CD14-positive monocyte (primary cell): ENCODE measurements at regions not wholly inside any gene's neighbourhood (a gene's known extent, or its start where the extent isn't known, plus 50 kb on each side); places are given as distances from the start of the nearest gene placed in this dataset.

ENCODE experiments used
- DNase-seq, 3 donors: peaks; one replicate each; pipeline ENCODE4 v3.0.0-alpha.2; 2011 to 2022
- H2AFZ ChIP-seq: 2 replicates; pipeline ENCODE4 v1.6.0; 2012; ENCODE audit warnings: mild to moderate bottlenecking, low read depth, low read length, inconsistent platforms; ENCODE audit not compliant: insufficient read depth, poor library complexity, severe bottlenecking
- H3K27ac ChIP-seq, 2 donors: 1 replicate in 1 of 2; 2 replicates in 1 of 2; pipeline ENCODE4 v1.5.1; 2012 to 2013; ENCODE audit warnings: low read length in 2 of 2, control low read depth in 1 of 2, inconsistent platforms in 1 of 2, low read depth in 1 of 2, mild to moderate bottlenecking in 1 of 2
- H3K27me3 ChIP-seq, 2 donors: one replicate each; pipeline versions ENCODE4 v1.6.0 to v1.6.1; 2011 to 2013; ENCODE audit warnings: low read length in 2 of 2; ENCODE audit not compliant: control insufficient read depth in 2 of 2, insufficient read depth in 2 of 2
- H3K36me3 ChIP-seq, 2 donors: replicated peaks in 1 of 2; 1 replicate in 1 of 2; 2 replicates in 1 of 2; pipeline versions ENCODE4 v1.5.1 to v1.6.1; 2012 to 2013; ENCODE audit warnings: low read length in 2 of 2, control low read depth in 1 of 2, inconsistent platforms in 1 of 2, mild to moderate bottlenecking in 1 of 2; ENCODE audit not compliant: insufficient read depth in 2 of 2, control insufficient read depth in 1 of 2
- H3K4me1 ChIP-seq, 2 donors: 1 replicate in 1 of 2; 2 replicates in 1 of 2; pipeline versions ENCODE4 v1.5.1 to v1.6.1; 2012 to 2013; ENCODE audit warnings: low read length in 2 of 2, control low read depth in 1 of 2, inconsistent platforms in 1 of 2, mild to moderate bottlenecking in 1 of 2, moderate library complexity in 1 of 2; ENCODE audit not compliant: insufficient read depth in 2 of 2, control insufficient read depth in 1 of 2
- H3K4me2 ChIP-seq: replicated peaks from 2 replicates; pipeline ENCODE3; 2012; ENCODE audit warnings: low read length, moderate library complexity, mild to moderate bottlenecking; ENCODE audit not compliant: poor library complexity, severe bottlenecking; ENCODE audit errors: extremely low read depth
- H3K4me3 ChIP-seq, 3 experiments: fragments of 200-600 bp in 1 of 3; sonication (generic) in 1 of 3; replicated peaks in 1 of 3; 1 replicate in 2 of 3; 2 replicates in 1 of 3; pipeline ENCODE4 v1.5.1; 2011 to 2013; ENCODE audit warnings: low read length in 3 of 3, mild to moderate bottlenecking in 3 of 3, control low read depth in 2 of 3, low read depth in 2 of 3, inconsistent platforms in 1 of 3, moderate library complexity in 1 of 3
- H3K79me2 ChIP-seq: 2 replicates; pipeline ENCODE4 v1.6.0; 2012; ENCODE audit warnings: mild to moderate bottlenecking, control low read depth, inconsistent platforms, low read length, moderate library complexity; ENCODE audit not compliant: insufficient read depth
- H3K9ac ChIP-seq: 2 replicates; pipeline ENCODE4 v1.6.0; 2017; ENCODE audit warnings: low read length, mild to moderate bottlenecking; ENCODE audit not compliant: insufficient read depth, poor library complexity, severe bottlenecking
- H3K9me3 ChIP-seq, 2 donors: replicated peaks in 1 of 2; 1 replicate in 1 of 2; 2 replicates in 1 of 2; pipeline versions ENCODE4 v1.5.1 to v1.6.1; 2012 to 2013; ENCODE audit warnings: low read length in 2 of 2, control low read depth in 1 of 2; ENCODE audit not compliant: control insufficient read depth in 1 of 2, insufficient read depth in 1 of 2
- H4K20me1 ChIP-seq: 2 replicates; pipeline ENCODE4 v1.6.0; 2012; ENCODE audit warnings: mild to moderate bottlenecking, low read length, control low read depth, moderate library complexity; ENCODE audit not compliant: insufficient read depth
- H3K27ac Mint-ChIP-seq, 7 donors: one replicate each; pipeline ENCODE4 v1.8.0; 2020; ENCODE audit warnings: mild to moderate bottlenecking in 7 of 7, mixed read lengths in 7 of 7, moderate library complexity in 6 of 7, inconsistent platforms in 2 of 7
- H3K27me3 Mint-ChIP-seq, 3 donors: one replicate each; pipeline ENCODE4 v1.8.0; 2021 to 2022; ENCODE audit warnings: low read depth in 3 of 3, mild to moderate bottlenecking in 3 of 3, mixed read lengths in 3 of 3, moderate library complexity in 3 of 3, inconsistent platforms in 1 of 3
- H3K36me3 Mint-ChIP-seq, 2 donors: one replicate each; pipeline ENCODE4 v1.8.0; 2020; ENCODE audit warnings: mixed read lengths in 2 of 2, inconsistent platforms in 1 of 2, mild to moderate bottlenecking in 1 of 2
- H3K4me1 Mint-ChIP-seq: one replicate; pipeline ENCODE4 v1.8.0; 2020; ENCODE audit warnings: mild to moderate bottlenecking, mixed read lengths
- H3K4me3 Mint-ChIP-seq, 2 donors: one replicate each; pipeline ENCODE4 v1.8.0; 2020; ENCODE audit warnings: mild to moderate bottlenecking in 2 of 2, mixed read lengths in 2 of 2, moderate library complexity in 1 of 2
- H3K9me3 Mint-ChIP-seq, 7 donors: one replicate each; pipeline ENCODE4 v1.8.0; 2020 to 2022; ENCODE audit warnings: mixed read lengths in 7 of 7, mild to moderate bottlenecking in 6 of 7, moderate library complexity in 6 of 7, inconsistent platforms in 2 of 7
- WGBS: methylation state at CpG from one replicate; pipeline ENCODE4 v1.1.5; 2013; ENCODE audit warnings: missing lambda C conversion rate; ENCODE audit not compliant: insufficient coverage; 5-methylcytosine and 5-hydroxymethylcytosine counted together
- intact Hi-C, 2 donors: fragments of 100-400 bp; cut with micrococcal nuclease; formaldehyde crosslinking; loops; one replicate each; pipeline versions ENCODE4 v1.15.0 to v1.15.1; 2023
- TF ChIP-seq, protein P1 (sequence below): fragments of 200-600 bp; IDR thresholded peaks from one replicate; pipeline ENCODE4 v1.8.0; 2022; ENCODE audit warnings: antibody characterized with exemption, mild to moderate bottlenecking

DNA sequence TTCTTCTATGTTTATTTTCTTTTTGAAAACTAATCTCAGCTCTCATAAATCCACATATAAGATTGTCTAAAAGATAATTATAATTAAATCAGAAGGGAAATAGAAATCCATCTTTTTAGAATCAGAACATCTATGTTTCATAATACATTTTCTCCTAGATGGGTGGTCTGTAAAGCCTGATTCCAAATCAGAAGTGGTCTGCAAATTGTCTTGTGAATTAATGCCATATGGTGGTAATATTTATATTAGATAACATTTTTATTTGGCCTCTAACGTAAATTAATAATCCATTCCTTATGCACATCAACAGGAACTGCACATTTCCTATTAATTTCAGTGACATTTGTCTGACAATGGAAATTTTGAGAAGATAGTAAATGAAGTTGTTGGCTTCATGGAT is 52.8 kb upstream of the TBC1D5 start:
- Histone ChIP-seq H3K36me3 (no peaks in the 10 kb centered on the region), H3K27me3 (no peaks in the 10 kb centered on the region), H4K20me1 (no peaks in the 10 kb centered on the region), H3K79me2 (no peaks in the 10 kb centered on the region), H3K4me3 (no peak overlapping the region), H3K9ac (no peak overlapping the region), H3K9me3 (peaks cover 13 to 15% of the 10 kb centered on the region in 2 donors), H3K4me1 (no peaks in the 10 kb centered on the region), H3K27ac (no peak overlapping the region), H2AFZ (no peak overlapping the region), H3K4me2 (no peak overlapping the region)
- peaks cover 9 to 24% (median 14%) of the 10 kb centered on the region in 7 donors for H3K9me3 Mint-ChIP-seq
- no peaks in the 10 kb centered on the region for H3K36me3 Mint-ChIP-seq
- peaks cover 0 to 2% (median 0%) of the 10 kb centered on the region in 3 donors for H3K27me3 Mint-ChIP-seq
- no peak overlapping the region for H3K27ac Mint-ChIP-seq
- H3K4me3 Mint-ChIP-seq = no peak overlapping the region
- DNase-seq = no peak
- H3K4me1 Mint-ChIP-seq = no peaks in the 10 kb centered on the region
- whole genome bisulfite sequencing = no CpG with 5 or more reads among the region's 1 CpG
- intact Hi-C loops = no loop called here
- TF ChIP-seq, protein P1, sequence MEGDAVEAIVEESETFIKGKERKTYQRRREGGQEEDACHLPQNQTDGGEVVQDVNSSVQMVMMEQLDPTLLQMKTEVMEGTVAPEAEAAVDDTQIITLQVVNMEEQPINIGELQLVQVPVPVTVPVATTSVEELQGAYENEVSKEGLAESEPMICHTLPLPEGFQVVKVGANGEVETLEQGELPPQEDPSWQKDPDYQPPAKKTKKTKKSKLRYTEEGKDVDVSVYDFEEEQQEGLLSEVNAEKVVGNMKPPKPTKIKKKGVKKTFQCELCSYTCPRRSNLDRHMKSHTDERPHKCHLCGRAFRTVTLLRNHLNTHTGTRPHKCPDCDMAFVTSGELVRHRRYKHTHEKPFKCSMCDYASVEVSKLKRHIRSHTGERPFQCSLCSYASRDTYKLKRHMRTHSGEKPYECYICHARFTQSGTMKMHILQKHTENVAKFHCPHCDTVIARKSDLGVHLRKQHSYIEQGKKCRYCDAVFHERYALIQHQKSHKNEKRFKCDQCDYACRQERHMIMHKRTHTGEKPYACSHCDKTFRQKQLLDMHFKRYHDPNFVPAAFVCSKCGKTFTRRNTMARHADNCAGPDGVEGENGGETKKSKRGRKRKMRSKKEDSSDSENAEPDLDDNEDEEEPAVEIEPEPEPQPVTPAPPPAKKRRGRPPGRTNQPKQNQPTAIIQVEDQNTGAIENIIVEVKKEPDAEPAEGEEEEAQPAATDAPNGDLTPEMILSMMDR = no peak

DNA sequence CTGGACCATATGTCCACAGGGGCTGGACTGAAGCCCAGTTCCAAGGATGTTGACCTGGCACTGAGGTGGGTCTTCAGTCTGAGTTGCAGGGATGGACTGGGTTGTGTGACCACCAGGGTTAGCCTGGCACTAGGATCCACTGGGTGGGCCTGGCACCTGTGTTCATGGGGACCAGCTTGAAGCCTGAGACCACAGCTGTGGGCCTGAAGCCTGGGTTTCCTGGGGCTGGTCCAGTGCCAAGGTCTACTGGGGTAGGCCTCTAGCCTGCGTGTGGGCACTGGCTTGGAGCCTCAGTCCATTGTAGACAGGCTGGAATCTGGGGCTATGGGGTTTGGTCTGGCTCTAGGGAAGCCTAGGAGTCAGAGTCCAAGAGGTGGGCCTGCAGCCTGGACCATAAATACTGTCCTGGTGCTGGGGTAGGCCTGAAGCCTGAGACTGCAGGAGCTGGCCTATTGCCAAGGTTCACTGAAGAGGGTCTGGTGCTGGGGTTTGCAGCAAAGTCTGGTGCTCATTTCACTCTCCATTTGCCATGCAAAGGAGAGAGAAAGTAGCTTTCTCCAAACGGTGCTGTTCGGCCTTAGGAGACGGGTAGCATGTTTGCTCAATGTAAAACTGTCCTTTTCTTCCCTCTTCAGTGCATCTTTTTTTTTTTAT is 51.2 kb upstream of the TBC1D5 start:
- no peak overlapping the region for H3K4me3 Mint-ChIP-seq
- no peak overlapping the region for H2AFZ ChIP-seq

More for the DNA sequence above, 51.2 kb upstream of the TBC1D5 start:
- no peaks in the 10 kb centered on the region for H3K27me3 ChIP-seq
- H3K4me1 Mint-ChIP-seq = no peaks in the 10 kb centered on the region
- H3K4me2 ChIP-seq = no peak overlapping the region
- no peaks in the 10 kb centered on the region for H4K20me1 ChIP-seq
- peaks cover 0 to 2% (median 0%) of the 10 kb centered on the region in 3 donors for H3K27me3 Mint-ChIP-seq
- no peaks in the 10 kb centered on the region for H3K79me2 ChIP-seq
- H3K27ac Mint-ChIP-seq = peak overlapping the region in 1 of 7 donors; percentile 23
- H3K9me3 Mint-ChIP-seq = peaks cover 11 to 30% (median 16%) of the 10 kb centered on the region in 7 donors
- 97% methylated on average over 3 of the region's 4 CpGs for WGBS
- no peaks in the 10 kb centered on the region for H3K36me3 Mint-ChIP-seq
- no peak overlapping the region for H3K4me3 ChIP-seq
- no peak overlapping the region for H3K27ac ChIP-seq
- peaks cover 13 to 15% of the 10 kb centered on the region in 2 donors for H3K9me3 ChIP-seq
- TF ChIP-seq, protein P1 = no peak
- no peaks in the 10 kb centered on the region for H3K4me1 ChIP-seq
- intact Hi-C loops = no loop called here
- no peak overlapping the region for H3K9ac ChIP-seq
- no peak for DNase-seq
- H3K36me3 ChIP-seq = no peaks in the 10 kb centered on the region
